ENCODE measurements at regions not wholly inside any gene's neighbourhood (a gene's known extent, or its start where the extent isn't known, plus 50 kb on each side); places are given as distances from the start of the nearest gene placed in this dataset.

- Histone ChIP-seq H3K9me3 (peaks cover 33% of the 10 kb centered on the region), H3K27me3 (no peaks in the 10 kb centered on the region), H3K36me3 (no peaks in the 10 kb centered on the region), H4K20me1 (no peaks in the 10 kb centered on the region), H3K4me2 (no peak overlapping the region), H3K4me1 (no peaks in the 10 kb centered on the region), H3K4me3 (no peak overlapping the region), H3K9ac (no peak overlapping the region), H3K27ac (no peak overlapping the region)
- no peak for TF ChIP-seq Cebpa-rat (IDR thresholded peaks at IDR 0.05)
Observed at GRCh38 chr5:156093024-156093423, 233.9 kb upstream of the SGCD start.

- Histone ChIP-seq H3K4me3 (no peak overlapping the region), H4K20me1 (no peaks in the 10 kb centered on the region), H3K4me2 (no peak overlapping the region), H3K9me3 (peaks cover 30% of the 10 kb centered on the region), H3K36me3 (no peaks in the 10 kb centered on the region), H3K27ac (no peak overlapping the region), H3K9ac (no peak overlapping the region), H3K4me1 (no peaks in the 10 kb centered on the region), H3K27me3 (no peaks in the 10 kb centered on the region)
- no peak for TF ChIP-seq Cebpa-rat (IDR thresholded peaks at IDR 0.05)
Observed at GRCh38 chr5:156094001-156094400, 233.0 kb upstream of the SGCD start.

GRCh38 chr5:156095709-156096241 lies 231.2 kb upstream of the SGCD start:
- Histone ChIP-seq H3K36me3 (no peaks in the 10 kb centered on the region), H3K27ac (no peak overlapping the region), H3K9ac (no peak overlapping the region), H3K9me3 (peaks cover 12% of the 10 kb centered on the region), H3K4me2 (no peak overlapping the region), H4K20me1 (no peaks in the 10 kb centered on the region), H3K4me1 (no peaks in the 10 kb centered on the region), H3K4me3 (no peak overlapping the region), H3K27me3 (no peaks in the 10 kb centered on the region)
- no peak for TF ChIP-seq Cebpa-rat (IDR thresholded peaks at IDR 0.05)

- H3K27ac ChIP-seq = no peak overlapping the region
Observed at GRCh38 chr5:156096259-156096658, 230.7 kb upstream of the SGCD start.

DNA sequence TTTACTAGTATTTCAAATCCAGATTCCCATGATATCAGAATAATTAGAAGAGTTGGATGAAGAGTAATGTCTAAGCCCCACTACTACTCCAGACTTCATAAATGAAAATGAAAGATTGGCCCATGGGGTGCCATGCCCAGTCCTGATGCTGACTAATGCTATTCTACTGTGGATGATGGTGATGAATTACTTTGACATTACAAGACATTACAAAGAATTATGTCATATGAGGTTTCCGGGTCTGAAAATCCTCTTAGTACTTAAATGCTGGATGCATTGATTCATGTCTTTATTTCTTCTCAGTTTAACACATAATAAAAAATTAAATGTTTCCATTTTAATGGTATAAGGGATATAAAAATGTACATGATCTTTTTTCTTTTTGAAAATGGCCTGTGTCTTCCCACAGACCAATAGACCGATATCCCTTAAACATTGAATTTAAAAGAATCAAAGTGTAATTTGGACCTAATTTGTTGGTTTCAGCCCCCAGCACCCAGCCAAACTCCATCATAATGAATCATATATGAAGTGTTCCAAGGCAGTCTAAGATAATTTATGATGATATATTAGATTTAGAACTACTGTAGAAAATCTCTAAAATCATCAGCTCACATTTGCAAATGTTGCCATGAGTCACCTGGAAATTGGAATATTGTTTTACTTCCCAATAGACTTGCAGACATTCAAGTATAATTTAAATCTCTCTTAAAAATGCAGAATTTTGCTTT lies 223.6 kb upstream of the SGCD start:
- no peak overlapping the region for H3K27ac ChIP-seq
- no peak overlapping the region for H3K4me2 ChIP-seq
- no peak for TF ChIP-seq Cebpa-rat (IDR thresholded peaks at IDR 0.05)
- no peak overlapping the region for H3K4me3 ChIP-seq
- no peaks in the 10 kb centered on the region for H3K4me1 ChIP-seq
- peaks cover 11% of the 10 kb centered on the region; the same call in 1 of the 2 replicates for H3K27me3 ChIP-seq
- H3K9me3 ChIP-seq = no peaks in the 10 kb centered on the region
- no peaks in the 10 kb centered on the region for H4K20me1 ChIP-seq
- no peak overlapping the region for H3K9ac ChIP-seq
- H3K36me3 ChIP-seq = no peaks in the 10 kb centered on the region

More at GRCh38 chr5:156096259-156096658, 230.7 kb upstream of the SGCD start:
- Histone ChIP-seq H4K20me1 (no peaks in the 10 kb centered on the region), H3K4me3 (no peak overlapping the region), H3K36me3 (no peaks in the 10 kb centered on the region), H3K9ac (no peak overlapping the region), H3K9me3 (peaks cover 7% of the 10 kb centered on the region), H3K4me1 (no peaks in the 10 kb centered on the region), H3K4me2 (no peak overlapping the region), H3K27me3 (no peaks in the 10 kb centered on the region)
- no peak for TF ChIP-seq Cebpa-rat (IDR thresholded peaks at IDR 0.05)

DNA sequence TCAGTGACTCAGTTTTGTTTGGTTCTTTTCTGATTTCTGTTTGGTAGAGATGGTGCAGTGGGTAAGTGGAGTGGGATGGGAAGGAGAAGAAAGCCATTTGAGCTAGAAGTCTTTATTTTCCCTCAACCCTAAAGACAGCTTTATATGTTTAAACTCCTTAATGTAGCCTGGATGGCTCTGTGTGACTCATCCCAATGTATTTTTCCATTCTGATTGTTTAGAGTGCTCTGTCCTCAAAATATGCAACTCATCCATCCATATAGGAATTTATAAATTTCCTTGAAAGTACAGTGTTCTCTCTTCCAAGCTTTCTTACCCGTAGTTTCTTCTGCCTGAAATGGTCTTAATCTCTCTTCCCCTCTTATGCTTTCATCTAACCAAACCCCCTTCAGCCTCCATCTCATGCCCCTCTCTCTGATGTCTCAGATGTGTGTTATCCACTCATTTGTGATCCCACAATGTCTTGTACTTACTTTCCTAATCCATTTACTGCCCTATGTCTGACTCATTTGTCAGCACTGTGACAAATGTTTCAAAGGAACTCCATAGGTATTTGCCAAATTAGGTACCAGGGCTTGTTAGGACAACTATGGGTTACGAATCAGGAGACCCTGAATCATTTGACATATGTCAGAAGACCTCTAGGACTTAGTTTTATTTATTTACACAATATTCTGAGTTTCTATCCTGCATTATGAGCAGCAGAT lies 217.5 kb upstream of the SGCD start:
- Histone ChIP-seq H3K27me3 (peaks cover 11% of the 10 kb centered on the region; the same call in 1 of the 2 replicates), H3K36me3 (no peaks in the 10 kb centered on the region), H3K27ac (no peak overlapping the region), H3K4me2 (no peak overlapping the region), H3K9me3 (no peaks in the 10 kb centered on the region), H3K4me3 (no peak overlapping the region), H4K20me1 (no peaks in the 10 kb centered on the region), H3K9ac (no peak overlapping the region), H3K4me1 (no peaks in the 10 kb centered on the region)
- no peak for TF ChIP-seq Cebpa-rat (IDR thresholded peaks at IDR 0.05)

- H3K4me2 ChIP-seq = no peak overlapping the region
- H3K4me1 ChIP-seq = no peaks in the 10 kb centered on the region
- H3K27me3 ChIP-seq = no peaks in the 10 kb centered on the region
- no peaks in the 10 kb centered on the region for H3K9me3 ChIP-seq
- H3K9ac ChIP-seq = no peak overlapping the region
- H3K36me3 ChIP-seq = no peaks in the 10 kb centered on the region
- no peaks in the 10 kb centered on the region for H4K20me1 ChIP-seq
- TF ChIP-seq Cebpa-rat (IDR thresholded peaks at IDR 0.05) = no peak
- H3K27ac ChIP-seq = no peak overlapping the region
- no peak overlapping the region for H3K4me3 ChIP-seq
Observed at GRCh38 chr5:156119692-156120091, 207.3 kb upstream of the SGCD start.

- Histone ChIP-seq H3K36me3 (no peaks in the 10 kb centered on the region), H3K9ac (no peak overlapping the region), H3K4me2 (no peak overlapping the region), H3K27ac (no peak overlapping the region), H3K27me3 (no peaks in the 10 kb centered on the region), H3K4me1 (no peaks in the 10 kb centered on the region), H3K4me3 (no peak overlapping the region), H3K9me3 (no peaks in the 10 kb centered on the region), H4K20me1 (no peaks in the 10 kb centered on the region)
- TF ChIP-seq Cebpa-rat (IDR thresholded peaks at IDR 0.05) = no peak
Observed at GRCh38 chr5:156120777-156121176, 206.2 kb upstream of the SGCD start.

- Histone ChIP-seq H3K9me3 (no peaks in the 10 kb centered on the region), H3K4me1 (no peaks in the 10 kb centered on the region), H3K27me3 (no peaks in the 10 kb centered on the region), H3K27ac (no peak overlapping the region), H3K4me3 (no peak overlapping the region), H3K36me3 (no peaks in the 10 kb centered on the region), H4K20me1 (no peaks in the 10 kb centered on the region), H3K4me2 (no peak overlapping the region), H3K9ac (no peak overlapping the region)
- TF ChIP-seq Cebpa-rat (IDR thresholded peaks at IDR 0.05) = no peak
Observed at GRCh38 chr5:156121234-156121633, 205.7 kb upstream of the SGCD start.

DNA sequence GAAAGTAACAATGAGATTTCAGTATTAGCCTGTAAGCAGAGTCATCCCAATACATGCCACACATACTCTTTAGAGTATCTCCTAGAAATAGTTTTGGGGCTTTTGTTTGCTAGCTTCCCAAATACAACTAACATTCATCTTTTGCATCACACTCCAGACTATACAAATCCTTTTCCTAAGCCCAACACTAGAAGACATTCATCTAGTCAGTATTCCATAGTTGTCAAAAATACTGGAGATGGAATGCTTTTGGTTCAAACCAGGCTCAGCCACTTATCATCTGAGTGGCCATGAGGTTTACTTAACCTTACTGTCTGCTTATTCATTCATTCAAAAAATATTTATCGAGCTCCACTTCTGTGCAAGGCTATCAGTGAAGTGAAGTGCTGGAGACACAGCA lies 205.1 kb upstream of the SGCD start:
- no peak overlapping the region for H3K4me2 ChIP-seq
- TF ChIP-seq Cebpa-rat (IDR thresholded peaks at IDR 0.05) = no peak
- H4K20me1 ChIP-seq = no peaks in the 10 kb centered on the region
- no peak overlapping the region for H3K27ac ChIP-seq
- no peaks in the 10 kb centered on the region for H3K9me3 ChIP-seq
- H3K27me3 ChIP-seq = no peaks in the 10 kb centered on the region
- no peaks in the 10 kb centered on the region for H3K4me1 ChIP-seq
- no peaks in the 10 kb centered on the region for H3K36me3 ChIP-seq
- H3K9ac ChIP-seq = no peak overlapping the region
- H3K4me3 ChIP-seq = no peak overlapping the region

All from BLaER1 (cell line).